Stimulated activated effector memory CD8-positive, alpha-beta T cell treated with anti-CD3 and anti-CD28 coated beads, Interleukin-12 subunit alpha, Interleukin-12 subunit beta, amount 100 ng/mL, for 72 hours (primary cell): ENCODE measurements at regions not wholly inside any gene's neighbourhood (a gene's known extent, or its start where the extent isn't known, plus 50 kb on each side); places are given as distances from the start of the nearest gene placed in this dataset.

Source experiments
- ATAC-seq: fragments of 150-1000 bp; cut with Tn5 transposase; 2 replicates; pipeline ENCODE4 v1.10.0; 2021
- DNase-seq, 2 donors: peaks; one replicate each; pipeline ENCODE4 v3.0.0; 2021 to 2022; ENCODE audit warnings: low spot score in 2 of 2
- H3K27ac Mint-ChIP-seq: one replicate; pipeline ENCODE4 v1.8.0; 2022; ENCODE audit warnings: mild to moderate bottlenecking, mixed read lengths
- H3K36me3 Mint-ChIP-seq: one replicate; pipeline ENCODE4 v1.8.0; 2022; ENCODE audit warnings: mild to moderate bottlenecking, mixed read lengths
- H3K4me1 Mint-ChIP-seq: one replicate; pipeline ENCODE4 v1.8.0; 2022; ENCODE audit warnings: mixed read lengths
- H3K4me3 Mint-ChIP-seq: one replicate; pipeline ENCODE4 v1.8.0; 2022; ENCODE audit warnings: mild to moderate bottlenecking, mixed read lengths
- H3K9me3 Mint-ChIP-seq: one replicate; pipeline ENCODE4 v1.8.0; 2022; ENCODE audit warnings: mixed read lengths

- ATAC-seq (no peak), DNase-seq (no peak)
- no peaks in the 10 kb centered on the region for H3K36me3 Mint-ChIP-seq
- peaks cover 22% of the 10 kb centered on the region for H3K9me3 Mint-ChIP-seq
- no peak overlapping the region for H3K27ac Mint-ChIP-seq
- no peak overlapping the region for H3K4me3 Mint-ChIP-seq
- H3K4me1 Mint-ChIP-seq = no peaks in the 10 kb centered on the region
Measured at GRCh38 chr9:23382418-23382817, 443.6 kb downstream of the ELAVL2 start.

GRCh38 chr9:23394189-23394588, 431.9 kb downstream of the ELAVL2 start:
- H3K9me3 Mint-ChIP-seq = peaks cover 23% of the 10 kb centered on the region
- no peak overlapping the region for H3K27ac Mint-ChIP-seq
- DNase-seq = no peak
- ATAC-seq = no peak
- no peak overlapping the region for H3K4me3 Mint-ChIP-seq
- H3K4me1 Mint-ChIP-seq = no peaks in the 10 kb centered on the region
- no peaks in the 10 kb centered on the region for H3K36me3 Mint-ChIP-seq

GRCh38 chr9:23408874-23409273, 417.2 kb downstream of the ELAVL2 start:
- H3K4me3 Mint-ChIP-seq = no peak overlapping the region
- no peaks in the 10 kb centered on the region for H3K4me1 Mint-ChIP-seq
- no peak overlapping the region for H3K27ac Mint-ChIP-seq
- ATAC-seq (peak; percentile 8), DNase-seq (no peak)
- H3K36me3 Mint-ChIP-seq = no peaks in the 10 kb centered on the region
- peaks cover 13% of the 10 kb centered on the region for H3K9me3 Mint-ChIP-seq

GRCh38 chr9:23412046-23412445, 414.0 kb downstream of the ELAVL2 start:
- ATAC-seq (no peak), DNase-seq (no peak)
- Mint-ChIP-seq H3K27ac (no peak overlapping the region), H3K36me3 (no peaks in the 10 kb centered on the region), H3K9me3 (peaks cover 11% of the 10 kb centered on the region), H3K4me1 (no peaks in the 10 kb centered on the region), H3K4me3 (no peak overlapping the region)

- no peak overlapping the region for H3K4me3 Mint-ChIP-seq
- no peaks in the 10 kb centered on the region for H3K4me1 Mint-ChIP-seq
- DNase-seq (no peak), ATAC-seq (no peak)
- H3K9me3 Mint-ChIP-seq = peaks cover 11% of the 10 kb centered on the region
- H3K36me3 Mint-ChIP-seq = no peaks in the 10 kb centered on the region
- no peak overlapping the region for H3K27ac Mint-ChIP-seq
Measured at GRCh38 chr9:23412458-23412857, 413.6 kb downstream of the ELAVL2 start.

- no peak for DNase-seq
- H3K36me3 Mint-ChIP-seq = no peaks in the 10 kb centered on the region
- no peak overlapping the region for H3K27ac Mint-ChIP-seq
- H3K9me3 Mint-ChIP-seq = peaks cover 11% of the 10 kb centered on the region
- ATAC-seq = no peak
- H3K4me1 Mint-ChIP-seq = no peaks in the 10 kb centered on the region
- no peak overlapping the region for H3K4me3 Mint-ChIP-seq
Measured at GRCh38 chr9:23413541-23413940, 412.5 kb downstream of the ELAVL2 start.

- Mint-ChIP-seq H3K4me3 (no peak overlapping the region), H3K36me3 (no peaks in the 10 kb centered on the region), H3K9me3 (peaks cover 17% of the 10 kb centered on the region), H3K27ac (no peak overlapping the region), H3K4me1 (no peaks in the 10 kb centered on the region)
- no peak for DNase-seq
- ATAC-seq = no peak
Measured at GRCh38 chr9:23423999-23424398, 402.0 kb downstream of the ELAVL2 start.

GRCh38 chr9:23426144-23426543, 399.9 kb downstream of the ELAVL2 start:
- peaks cover 12% of the 10 kb centered on the region for H3K9me3 Mint-ChIP-seq
- H3K4me1 Mint-ChIP-seq = no peaks in the 10 kb centered on the region
- H3K36me3 Mint-ChIP-seq = no peaks in the 10 kb centered on the region
- ATAC-seq (no peak), DNase-seq (no peak)
- H3K4me3 Mint-ChIP-seq = no peak overlapping the region
- no peak overlapping the region for H3K27ac Mint-ChIP-seq

GRCh38 chr9:23431459-23431858, 394.6 kb downstream of the ELAVL2 start:
- DNase-seq (no peak), ATAC-seq (no peak)
- no peak overlapping the region for H3K27ac Mint-ChIP-seq
- no peaks in the 10 kb centered on the region for H3K36me3 Mint-ChIP-seq
- H3K4me1 Mint-ChIP-seq = no peaks in the 10 kb centered on the region
- no peak overlapping the region for H3K4me3 Mint-ChIP-seq
- H3K9me3 Mint-ChIP-seq = peaks cover 3% of the 10 kb centered on the region

GRCh38 chr9:23434654-23435053, 391.4 kb downstream of the ELAVL2 start:
- DNase-seq = no peak
- Mint-ChIP-seq H3K4me3 (no peak overlapping the region), H3K9me3 (no peaks in the 10 kb centered on the region), H3K36me3 (no peaks in the 10 kb centered on the region), H3K27ac (no peak overlapping the region), H3K4me1 (no peaks in the 10 kb centered on the region)
- ATAC-seq = no peak

- DNase-seq (no peak), ATAC-seq (no peak)
- H3K27ac Mint-ChIP-seq = no peak overlapping the region
- H3K9me3 Mint-ChIP-seq = peaks cover 9% of the 10 kb centered on the region
- no peaks in the 10 kb centered on the region for H3K36me3 Mint-ChIP-seq
- no peaks in the 10 kb centered on the region for H3K4me1 Mint-ChIP-seq
- no peak overlapping the region for H3K4me3 Mint-ChIP-seq
Measured at GRCh38 chr9:23438299-23438907, 387.6 kb downstream of the ELAVL2 start.

- ATAC-seq (no peak), DNase-seq (no peak)
- Mint-ChIP-seq H3K4me1 (no peaks in the 10 kb centered on the region), H3K27ac (no peak overlapping the region), H3K4me3 (no peak overlapping the region), H3K9me3 (peaks cover 19% of the 10 kb centered on the region), H3K36me3 (no peaks in the 10 kb centered on the region)
Measured at GRCh38 chr9:23441275-23441674, 384.8 kb downstream of the ELAVL2 start.

- no peak overlapping the region for H3K27ac Mint-ChIP-seq
- ATAC-seq (no peak), DNase-seq (no peak)
- peaks cover 19% of the 10 kb centered on the region for H3K9me3 Mint-ChIP-seq
- H3K36me3 Mint-ChIP-seq = no peaks in the 10 kb centered on the region
- no peaks in the 10 kb centered on the region for H3K4me1 Mint-ChIP-seq
- H3K4me3 Mint-ChIP-seq = no peak overlapping the region
Measured at GRCh38 chr9:23444658-23445057, 381.4 kb downstream of the ELAVL2 start.

- no peak overlapping the region for H3K27ac Mint-ChIP-seq
- ATAC-seq (no peak), DNase-seq (no peak)
- peaks cover 14% of the 10 kb centered on the region for H3K9me3 Mint-ChIP-seq
- no peaks in the 10 kb centered on the region for H3K4me1 Mint-ChIP-seq
- H3K4me3 Mint-ChIP-seq = no peak overlapping the region
- H3K36me3 Mint-ChIP-seq = no peaks in the 10 kb centered on the region
Measured at GRCh38 chr9:23447166-23447565, 378.9 kb downstream of the ELAVL2 start.

GRCh38 chr9:23447944-23448343, 378.1 kb downstream of the ELAVL2 start:
- DNase-seq = no peak
- Mint-ChIP-seq H3K27ac (no peak overlapping the region), H3K36me3 (no peaks in the 10 kb centered on the region), H3K9me3 (peaks cover 15% of the 10 kb centered on the region), H3K4me3 (no peak overlapping the region), H3K4me1 (no peaks in the 10 kb centered on the region)
- no peak for ATAC-seq

GRCh38 chr9:23451802-23452418, 374.1 kb downstream of the ELAVL2 start:
- H3K4me1 Mint-ChIP-seq = no peaks in the 10 kb centered on the region
- H3K9me3 Mint-ChIP-seq = peaks cover 9% of the 10 kb centered on the region
- H3K27ac Mint-ChIP-seq = no peak overlapping the region
- no peak overlapping the region for H3K4me3 Mint-ChIP-seq
- ATAC-seq (peak; percentile 28), DNase-seq (no peak)
- no peaks in the 10 kb centered on the region for H3K36me3 Mint-ChIP-seq
